Uterus (tissue), 3 donors: ENCODE measurements at regions not wholly inside any gene's neighbourhood (a gene's known extent, or its start where the extent isn't known, plus 50 kb on each side); places are given as distances from the start of the nearest gene placed in this dataset.

ENCODE experiments used
- DNase-seq, 2 donors: peaks; one replicate each; pipeline ENCODE4 v3.0.0-alpha.2; 2019 to 2020
- H3K27ac ChIP-seq, 2 donors: fragments of 200-600 bp; sonication (generic); 1 replicate in 1 of 2; 2 replicates in 1 of 2; pipeline ENCODE4 v1.5.1; 2016 to 2018
- H3K27me3 ChIP-seq, 2 donors: fragments of 200-600 bp; sonication (generic); one replicate each; pipeline ENCODE4 v1.5.1; 2018 to 2019; ENCODE audit warnings: control low read depth in 1 of 2
- H3K36me3 ChIP-seq, 2 donors: fragments of 200-600 bp; sonication (generic); one replicate each; pipeline ENCODE4 v1.5.1; 2019; ENCODE audit warnings: control low read depth in 1 of 2
- H3K4me1 ChIP-seq, 2 donors: fragments of 200-600 bp; sonication (generic); one replicate each; pipeline ENCODE4 v1.5.1; 2018 to 2019; ENCODE audit warnings: control low read depth in 1 of 2
- H3K4me3 ChIP-seq, 2 donors: fragments of 200-600 bp; sonication (generic); 1 replicate in 1 of 2; 2 replicates in 1 of 2; pipeline ENCODE4 v1.5.1; 2018 to 2019; ENCODE audit warnings: mild to moderate bottlenecking in 1 of 2
- H3K9me3 ChIP-seq, 2 donors: fragments of 200-600 bp; sonication (generic); one replicate each; pipeline ENCODE4 v1.5.1; 2019; ENCODE audit warnings: control low read depth in 1 of 2
- CTCF ChIP-seq, 4 experiments: fragments of 200-600 bp in 2 of 4; fragments of 450-650 bp in 2 of 4; sonication (generic) in 2 of 4; IDR thresholded peaks; one replicate each; pipeline ENCODE4 v1.5.1; 2016 to 2019; ENCODE audit warnings: antibody characterized with exemption in 4 of 4, mild to moderate bottlenecking in 2 of 4, moderate library complexity in 1 of 4
- POLR2A ChIP-seq, 2 donors: fragments of 450-650 bp; IDR thresholded peaks; one replicate each; pipeline ENCODE4 v1.6.1; 2016; ENCODE audit warnings: antibody characterized with exemption in 2 of 2, mild to moderate bottlenecking in 1 of 2, moderate library complexity in 1 of 2
- intact Hi-C: fragments of 100-400 bp; cut with DNase I; formaldehyde crosslinking; loops from one replicate; pipeline ENCODE4 v1.15.1; 2023; ENCODE audit warnings: low total_unique reads
- donor health status: DM: yes; HTN: yes; CAD: no.

GRCh38 chr13:61777271-61777670, 361.6 kb upstream of the PCDH20 start:
- intact Hi-C loops, result no loop called here
- H3K4me1 ChIP-seq, result no peaks in the 10 kb centered on the region
- no peak overlapping the region for H3K4me3 ChIP-seq
- no peaks in the 10 kb centered on the region for H3K36me3 ChIP-seq
- no peaks in the 10 kb centered on the region for H3K9me3 ChIP-seq
- no peak for DNase-seq
- H3K27ac ChIP-seq, result no peak overlapping the region
- H3K27me3 ChIP-seq, result no peaks in the 10 kb centered on the region
- TF ChIP-seq CTCF (IDR thresholded peaks at IDR 0.05) (no peak), POLR2A (IDR thresholded peaks at IDR 0.05) (no peak)

GRCh38 chr13:61774903-61775302, 359.3 kb upstream of the PCDH20 start:
- TF ChIP-seq CTCF (IDR thresholded peaks at IDR 0.05) (no peak), POLR2A (IDR thresholded peaks at IDR 0.05) (no peak)
- no peaks in the 10 kb centered on the region for H3K9me3 ChIP-seq
- intact Hi-C loops, result no loop called here
- H3K4me3 ChIP-seq, result no peak overlapping the region
- no peaks in the 10 kb centered on the region for H3K4me1 ChIP-seq
- no peak for DNase-seq
- no peaks in the 10 kb centered on the region for H3K36me3 ChIP-seq
- H3K27ac ChIP-seq, result no peak overlapping the region
- no peaks in the 10 kb centered on the region for H3K27me3 ChIP-seq

- DNase-seq, result no peak
- Histone ChIP-seq H3K4me3 (no peak overlapping the region), H3K4me1 (no peaks in the 10 kb centered on the region), H3K9me3 (no peaks in the 10 kb centered on the region), H3K27me3 (no peaks in the 10 kb centered on the region), H3K36me3 (no peaks in the 10 kb centered on the region), H3K27ac (no peak overlapping the region)
- TF ChIP-seq POLR2A (IDR thresholded peaks at IDR 0.05) (no peak), CTCF (IDR thresholded peaks at IDR 0.05) (no peak)
- intact Hi-C loops, result no loop called here
Observed at GRCh38 chr13:61770681-61771080, 355.0 kb upstream of the PCDH20 start.

GRCh38 chr13:61768175-61768574, 352.5 kb upstream of the PCDH20 start:
- TF ChIP-seq POLR2A (IDR thresholded peaks at IDR 0.05), result no peak
- TF ChIP-seq CTCF (IDR thresholded peaks at IDR 0.05), result no peak
- H3K9me3 ChIP-seq, result no peaks in the 10 kb centered on the region
- no peak for DNase-seq
- intact Hi-C loops, result no loop called here
- no peaks in the 10 kb centered on the region for H3K4me1 ChIP-seq
- H3K27ac ChIP-seq, result no peak overlapping the region
- H3K27me3 ChIP-seq, result no peaks in the 10 kb centered on the region
- H3K4me3 ChIP-seq, result no peak overlapping the region
- H3K36me3 ChIP-seq, result no peaks in the 10 kb centered on the region

GRCh38 chr13:61766667-61767058, 351.0 kb upstream of the PCDH20 start:
- no peak for DNase-seq
- Histone ChIP-seq H3K27ac (no peak overlapping the region), H3K27me3 (no peaks in the 10 kb centered on the region), H3K4me1 (no peaks in the 10 kb centered on the region), H3K4me3 (no peak overlapping the region), H3K36me3 (no peaks in the 10 kb centered on the region), H3K9me3 (no peaks in the 10 kb centered on the region)
- TF ChIP-seq CTCF (IDR thresholded peaks at IDR 0.05) (no peak), POLR2A (IDR thresholded peaks at IDR 0.05) (no peak)
- intact Hi-C loops, result no loop called here
